ENCODE measurements at regions not wholly inside any gene's neighbourhood (a gene's known extent, or its start where the extent isn't known, plus 50 kb on each side); places are given as distances from the start of the nearest gene placed in this dataset.

DNA sequence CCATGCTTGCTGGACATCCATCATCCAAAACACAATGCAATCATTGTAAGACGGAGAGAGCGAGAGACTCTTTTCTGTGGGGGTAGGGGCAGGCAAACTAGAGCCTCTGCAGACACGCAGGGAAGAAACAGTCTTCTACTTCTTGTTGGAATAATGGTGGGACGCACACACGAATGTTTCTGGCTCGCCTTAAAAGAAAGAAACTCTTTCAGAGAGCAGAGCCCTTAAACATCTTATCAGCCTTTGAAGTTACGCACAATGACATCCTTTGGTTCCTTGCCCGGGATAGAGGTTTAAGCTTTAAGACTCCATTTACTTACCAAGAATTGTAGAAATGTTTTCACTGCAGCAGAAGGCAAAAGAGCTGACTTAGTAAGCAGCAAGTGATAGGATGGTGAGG is 133.8 kb upstream of the FOXN3 start:
- Histone ChIP-seq H4K20me1 (ENCODE audit: control insufficient read depth, insufficient read depth) (no peaks in the 10 kb centered on the region), H3K79me2 (ENCODE audit: control insufficient read depth, insufficient read depth, low read length) (no peaks in the 10 kb centered on the region), H3K4me3 (no peak overlapping the region), H3K36me3 (ENCODE audit: control insufficient read depth in 2 of 2, insufficient read depth in 2 of 2, low read length in 1 of 2) (no peaks in the 10 kb centered on the region), H3K4me1 (ENCODE audit: control insufficient read depth, insufficient read depth, low read length) (no peaks in the 10 kb centered on the region), H3K9me3 (replicated peaks; ENCODE audit: control insufficient read depth, insufficient read depth, low read length) (no peaks in the 10 kb centered on the region), H3K27ac (ENCODE audit: control insufficient read depth, insufficient read depth) (no peak overlapping the region), H3K4me2 (ENCODE audit: control insufficient read depth, insufficient read depth) (no peak overlapping the region), H3K27me3 (replicated peaks in 1 of 2; ENCODE audit: control insufficient read depth in 2 of 2, insufficient read depth in 2 of 2, low read length in 1 of 2) (no peaks in the 10 kb centered on the region), H2AFZ (ENCODE audit: control insufficient read depth, low read depth, low read length) (no peak overlapping the region), H3K9ac (ENCODE audit: control insufficient read depth, insufficient read depth, low read length) (no peak overlapping the region)
- WGBS (ENCODE audit: insufficient coverage, insufficient replicate concordance, low lambda C conversion rate, missing lambda C conversion rate): 89% methylated on average over 8 of the region's 8 CpGs
- CTCF ChIA-PET: no interaction called here
- TF ChIP-seq, protein P1, sequence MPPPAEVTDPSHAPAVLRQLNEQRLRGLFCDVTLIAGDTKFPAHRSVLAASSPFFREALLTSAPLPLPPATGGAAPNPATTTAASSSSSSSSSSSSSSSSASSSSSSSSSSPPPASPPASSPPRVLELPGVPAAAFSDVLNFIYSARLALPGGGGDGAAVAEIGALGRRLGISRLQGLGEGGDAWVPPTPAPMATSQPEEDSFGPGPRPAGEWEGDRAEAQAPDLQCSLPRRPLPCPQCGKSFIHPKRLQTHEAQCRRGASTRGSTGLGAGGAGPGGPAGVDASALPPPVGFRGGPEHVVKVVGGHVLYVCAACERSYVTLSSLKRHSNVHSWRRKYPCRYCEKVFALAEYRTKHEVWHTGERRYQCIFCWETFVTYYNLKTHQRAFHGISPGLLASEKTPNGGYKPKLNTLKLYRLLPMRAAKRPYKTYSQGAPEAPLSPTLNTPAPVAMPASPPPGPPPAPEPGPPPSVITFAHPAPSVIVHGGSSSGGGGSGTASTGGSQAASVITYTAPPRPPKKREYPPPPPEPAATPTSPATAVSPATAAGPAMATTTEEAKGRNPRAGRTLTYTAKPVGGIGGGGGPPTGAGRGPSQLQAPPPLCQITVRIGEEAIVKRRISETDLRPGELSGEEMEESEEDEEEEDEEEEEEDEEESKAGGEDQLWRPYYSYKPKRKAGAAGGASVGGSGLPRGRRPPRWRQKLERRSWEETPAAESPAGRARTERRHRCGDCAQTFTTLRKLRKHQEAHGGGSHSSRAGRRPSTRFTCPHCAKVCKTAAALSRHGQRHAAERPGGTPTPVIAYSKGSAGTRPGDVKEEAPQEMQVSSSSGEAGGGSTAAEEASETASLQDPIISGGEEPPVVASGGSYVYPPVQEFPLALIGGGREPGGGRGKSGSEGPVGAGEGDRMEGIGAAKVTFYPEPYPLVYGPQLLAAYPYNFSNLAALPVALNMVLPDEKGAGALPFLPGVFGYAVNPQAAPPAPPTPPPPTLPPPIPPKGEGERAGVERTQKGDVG (CRISPR knock-in tag; IDR thresholded peaks at IDR 0.05): no peak
- TF ChIP-seq, protein P2, sequence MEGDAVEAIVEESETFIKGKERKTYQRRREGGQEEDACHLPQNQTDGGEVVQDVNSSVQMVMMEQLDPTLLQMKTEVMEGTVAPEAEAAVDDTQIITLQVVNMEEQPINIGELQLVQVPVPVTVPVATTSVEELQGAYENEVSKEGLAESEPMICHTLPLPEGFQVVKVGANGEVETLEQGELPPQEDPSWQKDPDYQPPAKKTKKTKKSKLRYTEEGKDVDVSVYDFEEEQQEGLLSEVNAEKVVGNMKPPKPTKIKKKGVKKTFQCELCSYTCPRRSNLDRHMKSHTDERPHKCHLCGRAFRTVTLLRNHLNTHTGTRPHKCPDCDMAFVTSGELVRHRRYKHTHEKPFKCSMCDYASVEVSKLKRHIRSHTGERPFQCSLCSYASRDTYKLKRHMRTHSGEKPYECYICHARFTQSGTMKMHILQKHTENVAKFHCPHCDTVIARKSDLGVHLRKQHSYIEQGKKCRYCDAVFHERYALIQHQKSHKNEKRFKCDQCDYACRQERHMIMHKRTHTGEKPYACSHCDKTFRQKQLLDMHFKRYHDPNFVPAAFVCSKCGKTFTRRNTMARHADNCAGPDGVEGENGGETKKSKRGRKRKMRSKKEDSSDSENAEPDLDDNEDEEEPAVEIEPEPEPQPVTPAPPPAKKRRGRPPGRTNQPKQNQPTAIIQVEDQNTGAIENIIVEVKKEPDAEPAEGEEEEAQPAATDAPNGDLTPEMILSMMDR (IDR thresholded peaks at IDR 0.05 in 2 of 3, conservative IDR thresholded peaks at IDR 0.05 in 1 of 3; ENCODE audit: control insufficient read depth in 2 of 3, extremely low read depth in 1 of 3, insufficient read depth in 1 of 3, low read depth in 3 of 3, low read length in 3 of 3): no peak
- no peak for TF ChIP-seq FOS (IDR thresholded peaks at IDR 0.05; ENCODE audit: borderline replicate concordance, extremely low read depth, insufficient read length)
- TF ChIP-seq ZNF217 (IDR thresholded peaks at IDR 0.05): no peak
- DNase-seq (ENCODE audit: low read depth, low spot score) (no peak), FAIRE-seq (no peak), ATAC-seq (no peak)
- POLR2A ChIA-PET: no interaction called here
- RAD21 ChIA-PET (ENCODE audit: unreplicated experiment): no interaction called here
- SMC1A ChIA-PET (ENCODE audit: uncharacterized antibody, unreplicated experiment): no interaction called here
- in situ Hi-C loops (cut with MboI) (no loop called here), intact Hi-C loops (cut with micrococcal nuclease; ENCODE audit: unreplicated experiment) (no loop called here)
- BruUV-seq (replicated peaks): no TSS peak

All from GM12878 (cell line).